ENCODE measurements at regions not wholly inside any gene's neighbourhood (a gene's known extent, or its start where the extent isn't known, plus 50 kb on each side); places are given as distances from the start of the nearest gene placed in this dataset.

- Histone ChIP-seq H3K4me2 (ENCODE audit: insufficient read depth, low read length, poor library complexity, severe bottlenecking) (no peak overlapping the region), H2BK120ac (ENCODE audit: low read depth, low read length) (no peak overlapping the region), H4K91ac (ENCODE audit: low read depth, low read length, poor library complexity) (no peak overlapping the region), H2AK5ac (ENCODE audit: low read depth, low read length) (no peak overlapping the region), H3K36me3 (replicated peaks in 1 of 2; ENCODE audit: control insufficient read depth in 2 of 2, insufficient read depth in 2 of 2, low read length in 2 of 2) (no peaks in the 10 kb centered on the region), H4K8ac (ENCODE audit: low read depth, low read length) (no peak overlapping the region), H2AFZ (ENCODE audit: low read length) (no peak overlapping the region), H3K27ac (replicated peaks; ENCODE audit: low read length) (no peak overlapping the region), H3K14ac (ENCODE audit: low read length) (no peak overlapping the region), H3K4me1 (ENCODE audit: control insufficient read depth in 2 of 2, insufficient read depth in 1 of 2, low read depth in 1 of 2, low read length in 2 of 2) (peaks cover 0 to 4% of the 10 kb centered on the region in 2 donors), H3K79me1 (ENCODE audit: low read depth, low read length) (no peaks in the 10 kb centered on the region), H3K4me3 (ENCODE audit: low read length in 2 of 2) (no peak overlapping the region), H2BK5ac (ENCODE audit: low read length) (no peak overlapping the region), H3K23ac (ENCODE audit: low read depth, low read length, poor library complexity) (no peak overlapping the region), H3K4ac (ENCODE audit: low read length) (no peak overlapping the region), H3K27me3 (ENCODE audit: control insufficient read depth in 3 of 3, insufficient read depth in 3 of 3, low read depth in 1 of 3, low read length in 3 of 3) (peaks cover 0 to 38% (median 4%) of the 10 kb centered on the region in 3 experiments), H3K9ac (ENCODE audit: low read depth, low read length, poor library complexity) (no peak overlapping the region), H2BK12ac (ENCODE audit: low read length) (no peak overlapping the region), H2BK15ac (ENCODE audit: low read length) (no peak overlapping the region), H3K9me3 (replicated peaks in 1 of 2; ENCODE audit: control insufficient read depth in 2 of 2, insufficient read depth in 1 of 2, low read depth in 1 of 2, low read length in 2 of 2) (peaks cover 3 to 5% of the 10 kb centered on the region in 2 donors), H3K18ac (ENCODE audit: low read length) (no peak overlapping the region)
- no CpG with 5 or more reads among the region's 11 CpGs for WGBS, 2 donors (ENCODE audit: extremely low coverage in 2 of 2, insufficient read length in 2 of 2, insufficient replicate concordance in 1 of 2)
- DNase-seq (ENCODE audit: low spot score): no peak
Observed at GRCh38 chr2:120528051-120528692, 182.2 kb downstream of the INHBB start.

DNA sequence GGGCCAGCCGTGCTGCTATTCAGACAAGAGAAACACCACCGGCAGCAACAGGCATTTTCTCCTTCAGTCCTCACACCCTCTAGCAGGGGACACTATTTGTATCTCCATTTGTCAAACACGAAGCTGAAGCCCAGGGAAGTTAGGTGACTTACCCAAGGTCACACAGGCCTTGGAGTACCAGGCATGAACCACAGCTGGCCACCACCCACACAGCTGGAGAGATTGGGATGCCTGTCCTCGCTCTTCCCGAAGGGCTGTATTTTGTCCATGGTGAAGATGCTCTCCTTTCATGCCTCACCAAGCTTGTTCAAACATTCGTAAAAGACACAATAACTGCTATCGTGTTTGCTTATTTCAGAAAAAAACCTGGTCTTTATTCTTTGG is 182.7 kb downstream of the INHBB start:
- Histone ChIP-seq H3K23ac (ENCODE audit: low read depth, low read length, poor library complexity) (no peak overlapping the region), H3K9me3 (replicated peaks in 1 of 2; ENCODE audit: control insufficient read depth in 2 of 2, insufficient read depth in 1 of 2, low read depth in 1 of 2, low read length in 2 of 2) (peaks cover 3 to 5% of the 10 kb centered on the region in 2 donors), H4K8ac (ENCODE audit: low read depth, low read length) (no peak overlapping the region), H4K91ac (ENCODE audit: low read depth, low read length, poor library complexity) (no peak overlapping the region), H2BK120ac (ENCODE audit: low read depth, low read length) (no peak overlapping the region), H3K36me3 (replicated peaks in 1 of 2; ENCODE audit: control insufficient read depth in 2 of 2, insufficient read depth in 2 of 2, low read length in 2 of 2) (no peaks in the 10 kb centered on the region), H3K4me3 (ENCODE audit: low read length in 2 of 2) (no peak overlapping the region), H2BK15ac (ENCODE audit: low read length) (no peak overlapping the region), H2AK5ac (ENCODE audit: low read depth, low read length) (no peak overlapping the region), H3K4me1 (ENCODE audit: control insufficient read depth in 2 of 2, insufficient read depth in 1 of 2, low read depth in 1 of 2, low read length in 2 of 2) (peaks cover 0 to 4% of the 10 kb centered on the region in 2 donors), H3K27me3 (ENCODE audit: control insufficient read depth in 3 of 3, insufficient read depth in 3 of 3, low read depth in 1 of 3, low read length in 3 of 3) (peaks cover 0 to 38% (median 4%) of the 10 kb centered on the region in 3 experiments), H2BK12ac (ENCODE audit: low read length) (no peak overlapping the region), H2AFZ (ENCODE audit: low read length) (no peak overlapping the region), H3K14ac (ENCODE audit: low read length) (no peak overlapping the region), H2BK5ac (ENCODE audit: low read length) (no peak overlapping the region), H3K79me1 (ENCODE audit: low read depth, low read length) (no peaks in the 10 kb centered on the region), H3K18ac (ENCODE audit: low read length) (no peak overlapping the region), H3K4me2 (ENCODE audit: insufficient read depth, low read length, poor library complexity, severe bottlenecking) (no peak overlapping the region), H3K27ac (replicated peaks; ENCODE audit: low read length) (no peak overlapping the region), H3K4ac (ENCODE audit: low read length) (no peak overlapping the region), H3K9ac (ENCODE audit: low read depth, low read length, poor library complexity) (no peak overlapping the region)
- no CpG with 5 or more reads among the region's 7 CpGs for WGBS, 2 donors (ENCODE audit: extremely low coverage in 2 of 2, insufficient read length in 2 of 2, insufficient replicate concordance in 1 of 2)
- no peak for DNase-seq (ENCODE audit: low spot score)

- Histone ChIP-seq H3K4ac (ENCODE audit: low read length) (no peak overlapping the region), H3K9ac (ENCODE audit: low read depth, low read length, poor library complexity) (no peak overlapping the region), H4K8ac (ENCODE audit: low read depth, low read length) (no peak overlapping the region), H3K27me3 (ENCODE audit: control insufficient read depth in 3 of 3, insufficient read depth in 3 of 3, low read depth in 1 of 3, low read length in 3 of 3) (peaks cover 0 to 21% (median 4%) of the 10 kb centered on the region in 3 experiments), H3K4me3 (ENCODE audit: low read length in 2 of 2) (no peak overlapping the region), H2BK15ac (ENCODE audit: low read length) (no peak overlapping the region), H3K27ac (replicated peaks; ENCODE audit: low read length) (no peak overlapping the region), H2BK12ac (ENCODE audit: low read length) (no peak overlapping the region), H3K18ac (ENCODE audit: low read length) (no peak overlapping the region), H3K4me2 (ENCODE audit: insufficient read depth, low read length, poor library complexity, severe bottlenecking) (no peak overlapping the region), H3K14ac (ENCODE audit: low read length) (no peak overlapping the region), H2BK5ac (ENCODE audit: low read length) (no peak overlapping the region), H4K91ac (ENCODE audit: low read depth, low read length, poor library complexity) (no peak overlapping the region), H3K9me3 (replicated peaks in 1 of 2; ENCODE audit: control insufficient read depth in 2 of 2, insufficient read depth in 1 of 2, low read depth in 1 of 2, low read length in 2 of 2) (peaks cover 3 to 5% of the 10 kb centered on the region in 2 donors), H3K23ac (ENCODE audit: low read depth, low read length, poor library complexity) (no peak overlapping the region), H2AK5ac (ENCODE audit: low read depth, low read length) (no peak overlapping the region), H3K4me1 (ENCODE audit: control insufficient read depth in 2 of 2, insufficient read depth in 1 of 2, low read depth in 1 of 2, low read length in 2 of 2) (peaks cover 0 to 4% of the 10 kb centered on the region in 2 donors), H2BK120ac (ENCODE audit: low read depth, low read length) (no peak overlapping the region), H2AFZ (ENCODE audit: low read length) (no peak overlapping the region), H3K79me1 (ENCODE audit: low read depth, low read length) (no peaks in the 10 kb centered on the region), H3K36me3 (replicated peaks in 1 of 2; ENCODE audit: control insufficient read depth in 2 of 2, insufficient read depth in 2 of 2, low read length in 2 of 2) (no peaks in the 10 kb centered on the region)
- WGBS, 2 donors (ENCODE audit: extremely low coverage in 2 of 2, insufficient read length in 2 of 2, insufficient replicate concordance in 1 of 2): no CpG with 5 or more reads among the region's 4 CpGs
- DNase-seq (ENCODE audit: low spot score): no peak
Observed at GRCh38 chr2:120530781-120531180, 184.8 kb downstream of the INHBB start.

- Histone ChIP-seq H3K36me3 (replicated peaks in 1 of 2; ENCODE audit: control insufficient read depth in 2 of 2, insufficient read depth in 2 of 2, low read length in 2 of 2) (no peaks in the 10 kb centered on the region), H3K14ac (ENCODE audit: low read length) (no peak overlapping the region), H3K9me3 (replicated peaks in 1 of 2; ENCODE audit: control insufficient read depth in 2 of 2, insufficient read depth in 1 of 2, low read depth in 1 of 2, low read length in 2 of 2) (peaks cover 4 to 5% of the 10 kb centered on the region in 2 donors), H2BK12ac (ENCODE audit: low read length) (no peak overlapping the region), H3K4ac (ENCODE audit: low read length) (no peak overlapping the region), H2BK15ac (ENCODE audit: low read length) (no peak overlapping the region), H3K4me2 (ENCODE audit: insufficient read depth, low read length, poor library complexity, severe bottlenecking) (no peak overlapping the region), H4K91ac (ENCODE audit: low read depth, low read length, poor library complexity) (no peak overlapping the region), H3K23ac (ENCODE audit: low read depth, low read length, poor library complexity) (no peak overlapping the region), H2AK5ac (ENCODE audit: low read depth, low read length) (no peak overlapping the region), H4K8ac (ENCODE audit: low read depth, low read length) (no peak overlapping the region), H3K4me1 (ENCODE audit: control insufficient read depth in 2 of 2, insufficient read depth in 1 of 2, low read depth in 1 of 2, low read length in 2 of 2) (peaks cover 0 to 2% of the 10 kb centered on the region in 2 donors), H2AFZ (ENCODE audit: low read length) (no peak overlapping the region), H3K4me3 (ENCODE audit: low read length in 2 of 2) (no peak overlapping the region), H3K79me1 (ENCODE audit: low read depth, low read length) (no peaks in the 10 kb centered on the region), H3K9ac (ENCODE audit: low read depth, low read length, poor library complexity) (no peak overlapping the region), H3K27me3 (ENCODE audit: control insufficient read depth in 3 of 3, insufficient read depth in 3 of 3, low read depth in 1 of 3, low read length in 3 of 3) (peaks cover 0 to 15% (median 3%) of the 10 kb centered on the region in 3 experiments), H3K27ac (replicated peaks; ENCODE audit: low read length) (no peak overlapping the region), H2BK120ac (ENCODE audit: low read depth, low read length) (no peak overlapping the region), H2BK5ac (ENCODE audit: low read length) (no peak overlapping the region), H3K18ac (ENCODE audit: low read length) (no peak overlapping the region)
- DNase-seq (ENCODE audit: low spot score): no peak
Observed at GRCh38 chr2:120531365-120531764, 185.4 kb downstream of the INHBB start.

Data from neuronal stem cell (in vitro differentiated cells).